Panc1 (cell line): ENCODE measurements at regions not wholly inside any gene's neighbourhood (a gene's known extent, or its start where the extent isn't known, plus 50 kb on each side); places are given as distances from the start of the nearest gene placed in this dataset.

Source experiments
- ATAC-seq: fragments of 200-7000 bp; cut with Tn5 transposase; 2 replicates; pipeline ENCODE4 v1.9.1; 2020; ENCODE audit warnings: mild to moderate bottlenecking, moderate library complexity
- BruUV-seq: library from RNA; stranded (reverse); fragments of 400-500 nt; replicated peaks from 2 replicates; lab custom pipeline; 2021; lab: Mats Ljungman, UMichigan
- CTCF ChIA-PET: fragments of 300-600 bp; sonication (Branson Sonifier 250); formaldehyde crosslinking; loops from one replicate; lab custom pipeline; 2022; ENCODE audit warnings: antibody characterized with exemption; lab: Charles Lee
- POLR2A ChIA-PET: fragments of 300-600 bp; sonication (Branson Sonifier 250); formaldehyde crosslinking; loops from one replicate; lab custom pipeline; 2022; ENCODE audit warnings: antibody characterized with exemption; lab: Charles Lee
- DNase-seq: peaks from one replicate; pipeline ENCODE4 v3.0.0-alpha.2; 2010; ENCODE audit warnings: low read depth, low spot score
- H3K27ac ChIP-seq: 2 replicates; pipeline ENCODE4 v1.5.1; 2011; ENCODE audit warnings: mild to moderate bottlenecking, low read length, inconsistent platforms
- H3K27me3 ChIP-seq: fragments of 200-500 bp; sonication (Bioruptor generic); 2 replicates; pipeline ENCODE4 v1.6.0; 2014; ENCODE audit warnings: low read length, inconsistent platforms; ENCODE audit not compliant: control insufficient read depth, insufficient read depth
- H3K36me3 ChIP-seq: fragments of 200-500 bp; sonication (Bioruptor generic); 2 replicates; pipeline ENCODE4 v1.5.1; 2014; ENCODE audit warnings: inconsistent platforms, mild to moderate bottlenecking, low read length, moderate library complexity; ENCODE audit not compliant: control insufficient read depth, insufficient read depth
- H3K4me1 ChIP-seq: 2 replicates; pipeline ENCODE4 v1.5.1; 2011; ENCODE audit warnings: inconsistent platforms, mild to moderate bottlenecking, low read length, moderate library complexity; ENCODE audit not compliant: control insufficient read depth, insufficient read depth
- H3K4me3 ChIP-seq, 2 experiments: 2 replicates each; pipeline ENCODE4 v1.5.1; 2011 to 2012; ENCODE audit warnings: low read depth in 2 of 2, low read length in 2 of 2, mild to moderate bottlenecking in 2 of 2, inconsistent platforms in 1 of 2, moderate library complexity in 1 of 2
- H3K9me3 ChIP-seq: fragments of 200-500 bp; sonication (Bioruptor generic); 2 replicates; pipeline ENCODE4 v1.5.1; 2014; ENCODE audit warnings: low read depth, mild to moderate bottlenecking, inconsistent platforms, low read length, moderate library complexity; ENCODE audit not compliant: control insufficient read depth, insufficient read depth
- POLR2AphosphoS5 ChIP-seq: IDR thresholded peaks from 2 replicates; pipeline ENCODE4 v1.6.1; 2012; ENCODE audit warnings: mild to moderate bottlenecking, low read depth, low read length, moderate library complexity
- SIN3A ChIP-seq: IDR thresholded peaks from 2 replicates; pipeline ENCODE4 v1.6.1; 2012; ENCODE audit warnings: low read depth, mild to moderate bottlenecking, low read length, moderate library complexity, borderline replicate concordance; ENCODE audit not compliant: insufficient read depth
- TCF7L2 ChIP-seq: IDR thresholded peaks from 2 replicates; pipeline ENCODE4 v1.6.1; 2011; ENCODE audit warnings: mild to moderate bottlenecking, low read depth, low read length, inconsistent platforms
- in situ Hi-C: cut with HindIII; loops from 2 replicates; pipeline ENCODE4 v1.10.0; 2016; ENCODE audit warnings: low sequenced_read_pairs, low pct_unique_long_range_greater_than_20kb
- intact Hi-C: fragments of 100-400 bp; cut with micrococcal nuclease; formaldehyde crosslinking; loops from one replicate; pipeline ENCODE4 v1.10.0; 2022; ENCODE audit not compliant: unreplicated experiment
- TF ChIP-seq, protein P1 (sequence below): fragments of 450-650 bp; IDR thresholded peaks from 2 replicates; pipeline ENCODE4 v1.5.1; 2017; ENCODE audit warnings: mild to moderate bottlenecking
- TF ChIP-seq, protein P2 (sequence below), 2 experiments: IDR thresholded peaks; 2 replicates each; pipeline ENCODE4 v1.6.1; 2011 to 2012; ENCODE audit warnings: low read depth in 2 of 2, control low read depth in 1 of 2, low read length in 1 of 2, mild to moderate bottlenecking in 1 of 2, moderate library complexity in 1 of 2; ENCODE audit not compliant: insufficient read depth in 1 of 2

DNA sequence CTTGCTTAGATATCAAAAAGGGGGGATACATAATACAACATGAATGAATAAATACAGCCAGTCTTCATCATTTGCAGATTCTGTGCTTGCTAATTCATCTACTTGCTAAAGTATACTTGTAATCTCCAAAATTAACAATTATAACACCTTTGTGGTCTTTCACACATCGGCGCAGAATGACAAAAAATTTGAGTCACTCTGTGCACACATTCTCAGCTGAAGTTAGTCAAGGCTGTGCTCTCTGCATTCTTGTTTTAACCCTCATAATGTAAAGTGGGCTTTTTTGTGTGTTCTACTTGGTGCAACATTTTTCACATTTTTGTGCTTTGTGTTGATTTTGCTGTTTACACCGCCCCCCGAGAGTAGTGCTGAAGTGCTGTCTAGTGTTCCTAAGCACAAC lies 65.8 kb upstream of the GPRIN3 start:
- ATAC-seq, result no peak
- POLR2A ChIA-PET, result no interaction called here
- Histone ChIP-seq H3K36me3 (no peaks in the 10 kb centered on the region), H3K4me1 (no peaks in the 10 kb centered on the region), H3K27ac (no peak overlapping the region), H3K27me3 (no peaks in the 10 kb centered on the region), H3K4me3 (no peak overlapping the region), H3K9me3 (no peaks in the 10 kb centered on the region)
- no peak for DNase-seq
- TF ChIP-seq POLR2AphosphoS5, result no peak
- in situ Hi-C loops (no loop called here), intact Hi-C loops (no loop called here)
- no TSS peak for BruUV-seq
- CTCF ChIA-PET, result no interaction called here

DNA sequence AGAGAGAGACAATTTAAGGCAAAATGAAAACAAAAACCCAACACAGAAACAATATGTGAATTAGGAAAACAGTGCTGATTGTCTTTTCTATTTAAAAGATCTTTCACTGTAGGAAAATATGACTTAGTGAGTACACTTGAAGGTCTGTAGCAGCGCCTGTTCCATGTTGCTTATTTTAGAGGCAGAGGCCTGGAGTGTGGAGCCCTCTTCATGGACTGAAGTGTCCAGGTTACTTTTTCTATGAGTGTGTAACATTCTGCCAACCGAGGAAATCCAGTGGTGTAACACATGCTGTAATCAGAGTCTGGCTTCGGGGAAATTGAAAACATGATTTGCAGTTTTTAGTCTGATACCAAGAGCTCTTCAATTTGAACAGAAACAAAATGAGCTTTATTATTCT lies 64.0 kb upstream of the GPRIN3 start:
- ChIA-PET CTCF (no interaction called here), POLR2A (no interaction called here)
- no peak overlapping the region for H3K4me3 ChIP-seq
- in situ Hi-C loops (no loop called here), intact Hi-C loops (no loop called here)
- no peaks in the 10 kb centered on the region for H3K9me3 ChIP-seq
- DNase-seq, result no peak
- no peaks in the 10 kb centered on the region for H3K36me3 ChIP-seq
- ATAC-seq, result no peak
- no peaks in the 10 kb centered on the region for H3K27me3 ChIP-seq
- TF ChIP-seq POLR2AphosphoS5 (no peak), TCF7L2 (no peak), SIN3A (no peak)
- TF ChIP-seq, protein P1, sequence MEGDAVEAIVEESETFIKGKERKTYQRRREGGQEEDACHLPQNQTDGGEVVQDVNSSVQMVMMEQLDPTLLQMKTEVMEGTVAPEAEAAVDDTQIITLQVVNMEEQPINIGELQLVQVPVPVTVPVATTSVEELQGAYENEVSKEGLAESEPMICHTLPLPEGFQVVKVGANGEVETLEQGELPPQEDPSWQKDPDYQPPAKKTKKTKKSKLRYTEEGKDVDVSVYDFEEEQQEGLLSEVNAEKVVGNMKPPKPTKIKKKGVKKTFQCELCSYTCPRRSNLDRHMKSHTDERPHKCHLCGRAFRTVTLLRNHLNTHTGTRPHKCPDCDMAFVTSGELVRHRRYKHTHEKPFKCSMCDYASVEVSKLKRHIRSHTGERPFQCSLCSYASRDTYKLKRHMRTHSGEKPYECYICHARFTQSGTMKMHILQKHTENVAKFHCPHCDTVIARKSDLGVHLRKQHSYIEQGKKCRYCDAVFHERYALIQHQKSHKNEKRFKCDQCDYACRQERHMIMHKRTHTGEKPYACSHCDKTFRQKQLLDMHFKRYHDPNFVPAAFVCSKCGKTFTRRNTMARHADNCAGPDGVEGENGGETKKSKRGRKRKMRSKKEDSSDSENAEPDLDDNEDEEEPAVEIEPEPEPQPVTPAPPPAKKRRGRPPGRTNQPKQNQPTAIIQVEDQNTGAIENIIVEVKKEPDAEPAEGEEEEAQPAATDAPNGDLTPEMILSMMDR, result no peak
- TF ChIP-seq, protein P2, sequence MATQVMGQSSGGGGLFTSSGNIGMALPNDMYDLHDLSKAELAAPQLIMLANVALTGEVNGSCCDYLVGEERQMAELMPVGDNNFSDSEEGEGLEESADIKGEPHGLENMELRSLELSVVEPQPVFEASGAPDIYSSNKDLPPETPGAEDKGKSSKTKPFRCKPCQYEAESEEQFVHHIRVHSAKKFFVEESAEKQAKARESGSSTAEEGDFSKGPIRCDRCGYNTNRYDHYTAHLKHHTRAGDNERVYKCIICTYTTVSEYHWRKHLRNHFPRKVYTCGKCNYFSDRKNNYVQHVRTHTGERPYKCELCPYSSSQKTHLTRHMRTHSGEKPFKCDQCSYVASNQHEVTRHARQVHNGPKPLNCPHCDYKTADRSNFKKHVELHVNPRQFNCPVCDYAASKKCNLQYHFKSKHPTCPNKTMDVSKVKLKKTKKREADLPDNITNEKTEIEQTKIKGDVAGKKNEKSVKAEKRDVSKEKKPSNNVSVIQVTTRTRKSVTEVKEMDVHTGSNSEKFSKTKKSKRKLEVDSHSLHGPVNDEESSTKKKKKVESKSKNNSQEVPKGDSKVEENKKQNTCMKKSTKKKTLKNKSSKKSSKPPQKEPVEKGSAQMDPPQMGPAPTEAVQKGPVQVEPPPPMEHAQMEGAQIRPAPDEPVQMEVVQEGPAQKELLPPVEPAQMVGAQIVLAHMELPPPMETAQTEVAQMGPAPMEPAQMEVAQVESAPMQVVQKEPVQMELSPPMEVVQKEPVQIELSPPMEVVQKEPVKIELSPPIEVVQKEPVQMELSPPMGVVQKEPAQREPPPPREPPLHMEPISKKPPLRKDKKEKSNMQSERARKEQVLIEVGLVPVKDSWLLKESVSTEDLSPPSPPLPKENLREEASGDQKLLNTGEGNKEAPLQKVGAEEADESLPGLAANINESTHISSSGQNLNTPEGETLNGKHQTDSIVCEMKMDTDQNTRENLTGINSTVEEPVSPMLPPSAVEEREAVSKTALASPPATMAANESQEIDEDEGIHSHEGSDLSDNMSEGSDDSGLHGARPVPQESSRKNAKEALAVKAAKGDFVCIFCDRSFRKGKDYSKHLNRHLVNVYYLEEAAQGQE (IDR thresholded peaks at IDR 0.05; ENCODE audit: insufficient read depth in 1 of 2, low read depth in 2 of 2, low read length in 1 of 2), result no peak
- no TSS peak for BruUV-seq
- no peaks in the 10 kb centered on the region for H3K4me1 ChIP-seq
- no peak overlapping the region for H3K27ac ChIP-seq

GRCh38 chr4:89369581-89369980 lies 62.0 kb upstream of the GPRIN3 start:
- no peak for ATAC-seq
- H3K9me3 ChIP-seq, result no peaks in the 10 kb centered on the region
- BruUV-seq, result no TSS peak
- ChIA-PET POLR2A (no interaction called here), CTCF (no interaction called here)
- TF ChIP-seq, protein P2 (IDR thresholded peaks at IDR 0.05; ENCODE audit: insufficient read depth in 1 of 2, low read depth in 2 of 2, low read length in 1 of 2), result no peak
- TF ChIP-seq SIN3A (no peak), TCF7L2 (no peak), POLR2AphosphoS5 (no peak)
- TF ChIP-seq, protein P1, result no peak
- H3K36me3 ChIP-seq, result no peaks in the 10 kb centered on the region
- no peak overlapping the region for H3K27ac ChIP-seq
- no peaks in the 10 kb centered on the region for H3K4me1 ChIP-seq
- intact Hi-C loops, result no loop called here
- no peak overlapping the region for H3K4me3 ChIP-seq
- in situ Hi-C loops, result no loop called here
- H3K27me3 ChIP-seq, result no peaks in the 10 kb centered on the region
- no peak for DNase-seq
